ENCODE measurements at regions not wholly inside any gene's neighbourhood (a gene's known extent, or its start where the extent isn't known, plus 50 kb on each side); places are given as distances from the start of the nearest gene placed in this dataset.

- TF ChIP-seq CBFA2T3 (IDR thresholded peaks at IDR 0.05) (peak; percentile 96), MYBL2 (IDR thresholded peaks at IDR 0.05; ENCODE audit: low read depth) (no peak), MYBL2 (CRISPR knock-in tag; IDR thresholded peaks at IDR 0.05; ENCODE audit: borderline replicate concordance) (no peak), ZFP36 (IDR thresholded peaks at IDR 0.05; ENCODE audit: low read depth, low read length, partially characterized antibody) (no peak), ZNF133 (CRISPR knock-in tag; IDR thresholded peaks at IDR 0.05) (no peak), POLR2H (tag; IDR thresholded peaks at IDR 0.05; ENCODE audit: low read depth) (no peak), FOXP1 (CRISPR knock-in tag; IDR thresholded peaks at IDR 0.05) (no peak), HES1 (IDR thresholded peaks at IDR 0.05; ENCODE audit: low read depth) (peak; percentile 61), MBD1 (CRISPR knock-in tag; IDR thresholded peaks at IDR 0.05) (no peak), NR4A1 (CRISPR knock-in tag; IDR thresholded peaks at IDR 0.05) (no peak), NR4A1 (tag; IDR thresholded peaks at IDR 0.05) (peak; percentile 85), ZKSCAN3 (CRISPR knock-in tag; IDR thresholded peaks at IDR 0.05) (no peak), SMARCA5 (IDR thresholded peaks at IDR 0.05) (no peak), ZMIZ1 (IDR thresholded peaks at IDR 0.05; ENCODE audit: low read depth in 2 of 2, low read length in 2 of 2) (peak in 1 of 2 experiments; percentile 91; a peak in 2 of 4 replicates), SAFB2 (IDR thresholded peaks at IDR 0.05; ENCODE audit: borderline replicate concordance, low read depth, low read length, severe bottlenecking) (no peak), JUND (IDR thresholded peaks at IDR 0.05; ENCODE audit: borderline replicate concordance, low read depth, low read length) (peak; percentile 92), JUND (tag; IDR thresholded peaks at IDR 0.05; ENCODE audit: borderline replicate concordance, low read depth, low read length) (peak; percentile 75; the same call in 1 of the 3 replicates), ZSCAN29 (IDR thresholded peaks at IDR 0.05) (no peak)
- TF ChIP-seq, protein P1, sequence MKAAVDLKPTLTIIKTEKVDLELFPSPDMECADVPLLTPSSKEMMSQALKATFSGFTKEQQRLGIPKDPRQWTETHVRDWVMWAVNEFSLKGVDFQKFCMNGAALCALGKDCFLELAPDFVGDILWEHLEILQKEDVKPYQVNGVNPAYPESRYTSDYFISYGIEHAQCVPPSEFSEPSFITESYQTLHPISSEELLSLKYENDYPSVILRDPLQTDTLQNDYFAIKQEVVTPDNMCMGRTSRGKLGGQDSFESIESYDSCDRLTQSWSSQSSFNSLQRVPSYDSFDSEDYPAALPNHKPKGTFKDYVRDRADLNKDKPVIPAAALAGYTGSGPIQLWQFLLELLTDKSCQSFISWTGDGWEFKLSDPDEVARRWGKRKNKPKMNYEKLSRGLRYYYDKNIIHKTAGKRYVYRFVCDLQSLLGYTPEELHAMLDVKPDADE (conservative IDR thresholded peaks at IDR 0.05; ENCODE audit: control insufficient read depth, low read depth, low read length): 0 out of 2 replicates have a peak, but pooled peaks have one; percentile 35
- TF ChIP-seq, protein P2, sequence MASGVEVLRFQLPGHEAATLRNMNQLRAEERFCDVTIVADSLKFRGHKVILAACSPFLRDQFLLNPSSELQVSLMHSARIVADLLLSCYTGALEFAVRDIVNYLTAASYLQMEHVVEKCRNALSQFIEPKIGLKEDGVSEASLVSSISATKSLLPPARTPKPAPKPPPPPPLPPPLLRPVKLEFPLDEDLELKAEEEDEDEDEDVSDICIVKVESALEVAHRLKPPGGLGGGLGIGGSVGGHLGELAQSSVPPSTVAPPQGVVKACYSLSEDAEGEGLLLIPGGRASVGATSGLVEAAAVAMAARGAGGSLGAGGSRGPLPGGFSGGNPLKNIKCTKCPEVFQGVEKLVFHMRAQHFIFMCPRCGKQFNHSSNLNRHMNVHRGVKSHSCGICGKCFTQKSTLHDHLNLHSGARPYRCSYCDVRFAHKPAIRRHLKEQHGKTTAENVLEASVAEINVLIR (CRISPR knock-in tag; IDR thresholded peaks at IDR 0.05): no peak
These were observed 156.8 kb upstream of the LYZL1 start (continued) for GRCh38 chr10:29131952-29132547.
